Suprapubic skin (tissue), 4 donors: ENCODE measurements at regions not wholly inside any gene's neighbourhood (a gene's known extent, or its start where the extent isn't known, plus 50 kb on each side); places are given as distances from the start of the nearest gene placed in this dataset.

Source experiments
- CTCF ChIP-seq, 2 donors: fragments of 200-600 bp in 1 of 2; fragments of 450-650 bp in 1 of 2; sonication (generic) in 1 of 2; IDR thresholded peaks; one replicate each; pipeline ENCODE4 v1.5.1; 2016 to 2019; ENCODE audit warnings: antibody characterized with exemption in 2 of 2, mild to moderate bottlenecking in 1 of 2, moderate library complexity in 1 of 2
- EP300 ChIP-seq: sonication (generic); formaldehyde crosslinking; IDR thresholded peaks from one replicate; pipeline ENCODE4 v1.6.1; 2017; ENCODE audit warnings: antibody characterized with exemption
- POLR2A ChIP-seq, 2 donors: fragments of 450-650 bp; IDR thresholded peaks; one replicate each; pipeline ENCODE4 v1.6.1; 2017; ENCODE audit warnings: antibody characterized with exemption in 2 of 2, mild to moderate bottlenecking in 2 of 2, moderate library complexity in 2 of 2
- POLR2AphosphoS5 ChIP-seq, 3 donors: sonication (generic); formaldehyde crosslinking; IDR thresholded peaks; one replicate each; pipeline ENCODE4 v1.6.1; 2017; ENCODE audit warnings: antibody characterized with exemption in 3 of 3

DNA sequence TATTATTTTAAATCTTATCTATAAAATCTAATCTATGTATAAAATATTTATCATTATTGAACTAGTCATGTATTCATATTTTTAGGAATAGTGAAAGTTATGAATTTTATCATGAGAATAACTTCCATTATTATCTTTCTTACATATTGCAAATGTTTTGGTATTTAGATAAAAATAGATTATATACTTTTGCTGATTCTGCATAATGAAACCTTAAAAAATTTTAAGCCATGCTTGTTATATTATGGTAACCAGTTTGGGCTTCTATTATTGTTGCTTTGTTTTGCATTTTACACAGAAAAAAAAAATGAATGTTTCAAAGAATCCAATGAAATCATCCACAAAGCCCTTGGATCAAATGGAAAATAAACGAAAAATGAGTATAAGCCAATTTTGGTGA is 772.5 kb downstream of the NR2F1-AS1 start:
- TF ChIP-seq CTCF (IDR thresholded peaks at IDR 0.05) (no peak), EP300 (no peak), POLR2A (IDR thresholded peaks at IDR 0.05) (no peak), POLR2AphosphoS5 (IDR thresholded peaks at IDR 0.05) (no peak)
